Neutrophil (primary cell): ENCODE measurements at regions not wholly inside any gene's neighbourhood (a gene's known extent, or its start where the extent isn't known, plus 50 kb on each side); places are given as distances from the start of the nearest gene placed in this dataset.

Experiments used
- H3K27ac ChIP-seq: fragments of 200-600 bp; sonication (generic); 2 replicates; pipeline ENCODE4 v1.5.1; 2016; ENCODE audit warnings: mild to moderate bottlenecking, moderate library complexity
- H3K27me3 ChIP-seq: fragments of 200-600 bp; sonication (generic); 2 replicates; pipeline ENCODE4 v1.6.0; 2016; ENCODE audit warnings: mild to moderate bottlenecking
- H3K36me3 ChIP-seq: fragments of 200-600 bp; sonication (generic); 2 replicates; pipeline ENCODE4 v1.5.1; 2017
- H3K4me1 ChIP-seq, 2 experiments: fragments of 200-600 bp in 1 of 2; sonication (generic) in 1 of 2; 1 replicate in 1 of 2; 2 replicates in 1 of 2; pipeline versions ENCODE4 v1.5.1 to v1.6.1; 2013 to 2016; ENCODE audit warnings: low read depth in 1 of 2, low read length in 1 of 2, mild to moderate bottlenecking in 1 of 2, moderate library complexity in 1 of 2; ENCODE audit not compliant: control insufficient read depth in 1 of 2, insufficient read depth in 1 of 2
- H3K4me3 ChIP-seq, 2 experiments: fragments of 200-600 bp in 1 of 2; sonication (generic) in 1 of 2; 1 replicate in 1 of 2; 2 replicates in 1 of 2; pipeline ENCODE4 v1.5.1; 2013 to 2016; ENCODE audit warnings: low read depth in 1 of 2, low read length in 1 of 2, mild to moderate bottlenecking in 1 of 2, moderate library complexity in 1 of 2
- H3K9me3 ChIP-seq: fragments of 200-600 bp; sonication (generic); 2 replicates; pipeline ENCODE4 v1.5.1; 2016
- TF ChIP-seq, protein P1 (sequence below): fragments of 200-600 bp; sonication (generic); IDR thresholded peaks from 2 replicates; pipeline ENCODE4 v1.5.1; 2016; ENCODE audit warnings: antibody characterized with exemption

DNA sequence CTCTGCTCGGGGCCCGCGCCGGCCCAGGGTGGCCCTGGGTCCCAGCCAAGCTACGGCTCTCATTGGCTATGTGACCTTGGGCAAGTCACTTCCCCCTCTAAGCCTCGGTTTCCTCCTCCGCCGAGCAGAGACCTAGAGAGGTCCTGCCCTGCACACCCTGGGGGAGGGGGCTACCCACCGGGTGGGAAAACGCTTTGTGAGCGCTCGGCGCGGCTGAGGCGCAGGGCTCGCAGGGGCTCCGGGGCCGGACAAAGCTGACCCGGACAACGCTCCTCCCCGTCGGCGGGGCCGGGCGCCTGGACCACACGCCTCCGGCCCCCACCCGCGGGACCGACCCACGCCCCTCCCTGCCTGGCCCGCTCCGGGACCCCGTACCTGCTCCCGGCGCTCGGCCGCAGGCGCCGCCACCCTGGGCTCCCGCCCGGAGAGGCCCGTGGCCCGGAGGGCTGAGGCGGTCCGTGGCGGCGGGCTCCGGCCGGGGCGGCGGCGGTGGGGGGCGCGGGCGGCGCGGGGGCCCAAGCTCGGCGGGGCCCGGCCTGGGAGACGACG, 85.7 kb upstream of the MELK start:
- peaks cover 22 to 25% of the 10 kb centered on the region in 2 experiments for H3K4me1 ChIP-seq
- no peaks in the 10 kb centered on the region for H3K9me3 ChIP-seq
- peak overlapping the region; percentile 75 for H3K27ac ChIP-seq
- TF ChIP-seq, protein P1, sequence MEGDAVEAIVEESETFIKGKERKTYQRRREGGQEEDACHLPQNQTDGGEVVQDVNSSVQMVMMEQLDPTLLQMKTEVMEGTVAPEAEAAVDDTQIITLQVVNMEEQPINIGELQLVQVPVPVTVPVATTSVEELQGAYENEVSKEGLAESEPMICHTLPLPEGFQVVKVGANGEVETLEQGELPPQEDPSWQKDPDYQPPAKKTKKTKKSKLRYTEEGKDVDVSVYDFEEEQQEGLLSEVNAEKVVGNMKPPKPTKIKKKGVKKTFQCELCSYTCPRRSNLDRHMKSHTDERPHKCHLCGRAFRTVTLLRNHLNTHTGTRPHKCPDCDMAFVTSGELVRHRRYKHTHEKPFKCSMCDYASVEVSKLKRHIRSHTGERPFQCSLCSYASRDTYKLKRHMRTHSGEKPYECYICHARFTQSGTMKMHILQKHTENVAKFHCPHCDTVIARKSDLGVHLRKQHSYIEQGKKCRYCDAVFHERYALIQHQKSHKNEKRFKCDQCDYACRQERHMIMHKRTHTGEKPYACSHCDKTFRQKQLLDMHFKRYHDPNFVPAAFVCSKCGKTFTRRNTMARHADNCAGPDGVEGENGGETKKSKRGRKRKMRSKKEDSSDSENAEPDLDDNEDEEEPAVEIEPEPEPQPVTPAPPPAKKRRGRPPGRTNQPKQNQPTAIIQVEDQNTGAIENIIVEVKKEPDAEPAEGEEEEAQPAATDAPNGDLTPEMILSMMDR: no peak
- no peaks in the 10 kb centered on the region for H3K36me3 ChIP-seq
- peak overlapping the region; percentile 82 to 87 for H3K4me3 ChIP-seq
- H3K27me3 ChIP-seq: peaks cover 11% of the 10 kb centered on the region

DNA sequence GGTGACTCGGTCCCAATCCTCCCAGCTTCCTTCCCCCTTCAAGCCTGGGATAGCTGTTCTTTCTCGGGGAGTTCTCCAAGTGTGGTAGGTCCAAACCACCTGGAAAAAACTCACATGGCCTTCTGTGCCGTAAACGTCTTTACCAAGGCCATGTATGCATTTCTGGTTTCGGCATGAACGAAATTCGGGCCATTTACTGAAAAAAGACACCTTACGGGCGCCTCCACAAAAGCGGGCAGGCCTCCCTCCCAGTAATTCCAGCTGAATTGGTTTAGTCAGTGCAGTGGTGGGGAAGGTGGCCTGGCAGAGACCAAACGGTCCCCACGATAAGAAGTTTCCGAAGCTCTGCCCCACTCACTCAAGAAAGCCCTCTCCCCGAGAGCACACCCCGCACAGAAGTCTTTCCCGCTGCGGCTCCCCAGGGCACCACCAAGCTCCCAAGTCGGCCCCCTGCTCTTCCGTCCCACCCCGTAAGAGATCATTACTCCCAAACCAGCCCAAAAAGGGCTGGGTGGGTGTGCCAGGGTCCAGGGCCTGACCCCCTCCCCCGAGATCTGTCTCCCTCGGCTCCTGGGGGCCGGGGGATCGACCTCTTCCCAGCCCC, 86.3 kb upstream of the MELK start:
- Histone ChIP-seq H3K4me3 (peak overlapping the region; percentile 82 to 87), H3K27me3 (peaks cover 11% of the 10 kb centered on the region), H3K27ac (peak overlapping the region; percentile 75), H3K36me3 (no peaks in the 10 kb centered on the region), H3K9me3 (no peaks in the 10 kb centered on the region), H3K4me1 (peaks cover 22 to 25% of the 10 kb centered on the region in 2 experiments)
- TF ChIP-seq, protein P1: no peak

DNA sequence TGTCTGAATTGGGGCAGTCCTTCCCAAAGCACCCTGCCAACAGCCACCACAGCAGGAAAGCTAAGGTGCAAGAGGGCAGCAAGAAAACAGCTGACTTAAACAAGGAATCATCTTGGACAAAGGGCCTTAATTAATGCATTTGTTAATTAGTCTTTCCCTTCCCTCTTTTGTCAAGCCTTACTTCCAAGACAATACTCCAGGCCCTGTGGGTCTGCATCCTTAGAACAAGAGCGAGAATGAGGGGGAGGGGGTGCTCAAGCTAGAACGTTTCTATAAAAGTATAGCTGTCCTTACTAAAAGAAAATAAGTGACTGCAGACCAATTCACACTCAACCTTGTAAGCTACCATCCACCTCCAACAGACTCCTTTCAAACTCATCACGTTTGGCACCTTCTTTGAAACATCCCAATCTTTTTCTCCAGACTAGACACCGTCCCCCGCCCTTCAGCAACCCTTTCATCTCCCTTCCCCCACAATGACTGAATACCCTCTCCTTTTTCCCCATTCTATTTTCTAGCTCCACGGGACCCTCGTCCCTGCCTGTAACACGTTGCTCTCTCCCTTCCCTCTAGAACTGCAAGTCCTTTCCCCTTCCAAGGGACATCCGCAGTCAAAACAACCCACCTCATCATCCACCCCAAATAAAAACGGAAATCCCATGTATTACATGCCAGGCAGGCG, 85.7 kb upstream of the RNF38 start:
- Histone ChIP-seq H3K9me3 (no peaks in the 10 kb centered on the region), H3K27ac (peak overlapping the region; percentile 75), H3K27me3 (peaks cover 11% of the 10 kb centered on the region), H3K4me1 (peaks cover 22 to 25% of the 10 kb centered on the region in 2 experiments), H3K4me3 (peak overlapping the region; percentile 82 to 87), H3K36me3 (no peaks in the 10 kb centered on the region)
- TF ChIP-seq, protein P1: no peak

DNA sequence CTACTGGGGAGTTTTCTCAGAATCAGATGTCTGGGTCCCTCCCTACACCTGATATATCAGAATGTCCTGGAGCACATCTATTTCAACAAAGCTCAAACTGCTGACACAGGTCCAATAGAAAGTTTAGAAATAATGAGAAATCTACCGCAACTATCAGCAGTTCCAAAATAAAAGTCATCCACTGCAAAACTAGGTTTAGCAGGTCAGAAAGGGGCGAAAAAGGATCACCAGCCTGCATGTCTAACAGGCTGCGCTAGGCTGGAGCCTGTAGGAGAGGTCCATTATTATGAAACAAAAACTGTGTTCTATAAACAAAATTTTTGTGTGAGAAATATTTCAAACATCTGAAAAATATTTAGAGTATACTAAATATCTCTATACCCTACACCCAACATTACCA, 84.1 kb upstream of the RNF38 start:
- Histone ChIP-seq H3K36me3 (no peaks in the 10 kb centered on the region), H3K27ac (no peak overlapping the region), H3K27me3 (peaks cover 7% of the 10 kb centered on the region), H3K4me1 (peaks cover 22 to 25% of the 10 kb centered on the region in 2 experiments), H3K9me3 (no peaks in the 10 kb centered on the region), H3K4me3 (no peak overlapping the region)
- TF ChIP-seq, protein P1: no peak

DNA sequence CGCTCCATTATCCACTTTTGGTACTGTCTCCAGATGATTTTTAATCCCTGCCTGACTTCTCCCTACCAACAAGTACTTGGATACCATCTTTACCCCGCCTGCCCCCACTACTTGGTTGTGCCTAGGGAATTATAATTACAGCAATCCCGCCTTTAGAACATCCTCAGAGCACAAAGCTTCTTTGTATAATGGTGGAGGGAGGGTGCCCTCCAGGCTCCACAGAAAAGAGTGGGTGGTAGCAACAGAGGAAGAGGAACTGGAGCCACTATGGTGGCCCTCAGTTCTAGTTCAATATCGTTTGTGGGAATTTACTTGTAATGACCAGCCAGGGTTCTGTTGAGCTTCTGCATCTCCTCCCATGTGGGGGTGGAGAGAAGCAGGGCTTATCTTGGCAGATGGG, 79.0 kb upstream of the RNF38 start:
- Histone ChIP-seq H3K36me3 (no peaks in the 10 kb centered on the region), H3K4me1 (no peaks in the 10 kb centered on the region), H3K9me3 (no peaks in the 10 kb centered on the region), H3K27ac (no peak overlapping the region), H3K4me3 (no peak overlapping the region), H3K27me3 (no peaks in the 10 kb centered on the region)
- TF ChIP-seq, protein P1: no peak
